ENCODE measurements at regions not wholly inside any gene's neighbourhood (a gene's known extent, or its start where the extent isn't known, plus 50 kb on each side); places are given as distances from the start of the nearest gene placed in this dataset.

DNA sequence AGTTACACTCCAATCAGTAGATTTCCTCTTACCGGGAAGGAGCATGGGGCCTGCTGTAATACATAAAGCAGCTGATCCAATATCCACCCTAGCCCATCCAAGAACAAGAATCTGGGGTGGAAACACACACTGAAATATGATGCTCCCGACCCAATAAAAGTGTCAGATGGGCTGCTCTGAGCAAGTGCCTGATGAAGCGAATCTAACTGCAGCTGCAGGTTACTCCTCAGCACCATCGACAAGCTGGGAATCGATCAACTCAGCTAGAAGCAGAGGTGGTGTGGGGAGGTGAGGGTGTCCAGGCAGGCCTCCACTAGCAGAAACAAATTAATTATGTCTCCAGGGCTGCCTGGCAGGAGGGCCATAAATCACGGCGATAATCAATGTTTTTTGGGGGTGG lies 64.0 kb upstream of the WSCD2 start:
- intact Hi-C loops (cut with micrococcal nuclease) = loop anchor here (10.0 kb wide), 1 partner anchor 430 kb away; no protein-coding TSS in a partner anchor
- no peaks in the 10 kb centered on the region for H3K9me2 ChIP-seq (ENCODE audit: insufficient read depth)
- no TSS peak for BruUV-seq (replicated peaks)
- H3K27me3 ChIP-seq (ENCODE audit: insufficient read depth, low read length) = peaks cover 29% of the 10 kb centered on the region; the same call in 1 of the 2 replicates
- H3K4me3 ChIP-seq (replicated peaks in 1 of 2; ENCODE audit: low read depth in 1 of 2, low read length in 2 of 2) = no peak overlapping the region
- TF ChIP-seq YY1 (IDR thresholded peaks at IDR 0.05; ENCODE audit: extremely low read depth, insufficient replicate concordance, low read depth, low read length) = no peak
- TF ChIP-seq CEBPB (IDR thresholded peaks at IDR 0.05; ENCODE audit: low read depth) = no peak
- TF ChIP-seq ZNF274 (IDR thresholded peaks at IDR 0.05; ENCODE audit: low read depth, low read length) = no peak
- TF ChIP-seq POLR2AphosphoS5 (IDR thresholded peaks at IDR 0.05; ENCODE audit: low read depth, low read length) = no peak
- TF ChIP-seq, protein P1, sequence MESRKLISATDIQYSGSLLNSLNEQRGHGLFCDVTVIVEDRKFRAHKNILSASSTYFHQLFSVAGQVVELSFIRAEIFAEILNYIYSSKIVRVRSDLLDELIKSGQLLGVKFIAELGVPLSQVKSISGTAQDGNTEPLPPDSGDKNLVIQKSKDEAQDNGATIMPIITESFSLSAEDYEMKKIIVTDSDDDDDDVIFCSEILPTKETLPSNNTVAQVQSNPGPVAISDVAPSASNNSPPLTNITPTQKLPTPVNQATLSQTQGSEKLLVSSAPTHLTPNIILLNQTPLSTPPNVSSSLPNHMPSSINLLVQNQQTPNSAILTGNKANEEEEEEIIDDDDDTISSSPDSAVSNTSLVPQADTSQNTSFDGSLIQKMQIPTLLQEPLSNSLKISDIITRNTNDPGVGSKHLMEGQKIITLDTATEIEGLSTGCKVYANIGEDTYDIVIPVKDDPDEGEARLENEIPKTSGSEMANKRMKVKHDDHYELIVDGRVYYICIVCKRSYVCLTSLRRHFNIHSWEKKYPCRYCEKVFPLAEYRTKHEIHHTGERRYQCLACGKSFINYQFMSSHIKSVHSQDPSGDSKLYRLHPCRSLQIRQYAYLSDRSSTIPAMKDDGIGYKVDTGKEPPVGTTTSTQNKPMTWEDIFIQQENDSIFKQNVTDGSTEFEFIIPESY (IDR thresholded peaks at IDR 0.05; ENCODE audit: extremely low read depth, insufficient replicate concordance, low read length) = no peak
- no peak for TF ChIP-seq JUND (IDR thresholded peaks at IDR 0.05)
- TF ChIP-seq EZH2 (IDR thresholded peaks at IDR 0.05) = no peak
- TF ChIP-seq, protein P2, sequence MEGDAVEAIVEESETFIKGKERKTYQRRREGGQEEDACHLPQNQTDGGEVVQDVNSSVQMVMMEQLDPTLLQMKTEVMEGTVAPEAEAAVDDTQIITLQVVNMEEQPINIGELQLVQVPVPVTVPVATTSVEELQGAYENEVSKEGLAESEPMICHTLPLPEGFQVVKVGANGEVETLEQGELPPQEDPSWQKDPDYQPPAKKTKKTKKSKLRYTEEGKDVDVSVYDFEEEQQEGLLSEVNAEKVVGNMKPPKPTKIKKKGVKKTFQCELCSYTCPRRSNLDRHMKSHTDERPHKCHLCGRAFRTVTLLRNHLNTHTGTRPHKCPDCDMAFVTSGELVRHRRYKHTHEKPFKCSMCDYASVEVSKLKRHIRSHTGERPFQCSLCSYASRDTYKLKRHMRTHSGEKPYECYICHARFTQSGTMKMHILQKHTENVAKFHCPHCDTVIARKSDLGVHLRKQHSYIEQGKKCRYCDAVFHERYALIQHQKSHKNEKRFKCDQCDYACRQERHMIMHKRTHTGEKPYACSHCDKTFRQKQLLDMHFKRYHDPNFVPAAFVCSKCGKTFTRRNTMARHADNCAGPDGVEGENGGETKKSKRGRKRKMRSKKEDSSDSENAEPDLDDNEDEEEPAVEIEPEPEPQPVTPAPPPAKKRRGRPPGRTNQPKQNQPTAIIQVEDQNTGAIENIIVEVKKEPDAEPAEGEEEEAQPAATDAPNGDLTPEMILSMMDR (IDR thresholded peaks at IDR 0.05 in 2 of 3, conservative IDR thresholded peaks at IDR 0.05 in 1 of 3; ENCODE audit: borderline replicate concordance in 1 of 3, insufficient read depth in 1 of 3, low read depth in 2 of 3, low read length in 2 of 3) = no peak
- no peak for TF ChIP-seq SIN3A (IDR thresholded peaks at IDR 0.05; ENCODE audit: low read depth)
- ChIA-PET CTCF (interaction anchor here (0.9 to 1.7 kb wide), 2 partner anchors 11 to 446 kb away, joined by 3 read pairs; no protein-coding TSS in a partner anchor), RAD21 (ENCODE audit: low non-redundant PET in 1 of 2, low total read pairs in 2 of 2, uncharacterized antibody in 2 of 2, unreplicated experiment in 2 of 2) (no interaction called here), POLR2A (no interaction called here)
- H3K27ac ChIP-seq (ENCODE audit: low read depth, low read length) = no peak overlapping the region
- H3K4me2 ChIP-seq (ENCODE audit: low read length) = no peak overlapping the region
- DNase-seq (ENCODE audit: low read depth, low spot score) (no peak), ATAC-seq (no peak)
- H2AFZ ChIP-seq (ENCODE audit: low read depth, low read length, poor library complexity, severe bottlenecking) = no peak overlapping the region
- no peaks in the 10 kb centered on the region for H3K36me3 ChIP-seq (ENCODE audit: control insufficient read depth in 1 of 2, insufficient read depth in 2 of 2, low read length in 2 of 2)
- H3K9me3 ChIP-seq (ENCODE audit: control insufficient read depth in 1 of 2, insufficient read depth in 1 of 2, low read depth in 1 of 2, low read length in 2 of 2) = no peaks in the 10 kb centered on the region
- H3K4me1 ChIP-seq (ENCODE audit: control insufficient read depth in 1 of 2, insufficient read depth in 2 of 2, low read length in 2 of 2) = peaks cover 3 to 7% of the 10 kb centered on the region in 2 experiments; a peak in 1 of 4 replicates
- H4K20me1 ChIP-seq (ENCODE audit: insufficient read depth) = no peaks in the 10 kb centered on the region
- H3K9ac ChIP-seq (ENCODE audit: low read length) = no peak overlapping the region
- H3K79me2 ChIP-seq (ENCODE audit: insufficient read depth, low read length) = no peaks in the 10 kb centered on the region

All from HCT116 (cell line).